ENCODE measurements at regions not wholly inside any gene's neighbourhood (a gene's known extent, or its start where the extent isn't known, plus 50 kb on each side); places are given as distances from the start of the nearest gene placed in this dataset.

DNA sequence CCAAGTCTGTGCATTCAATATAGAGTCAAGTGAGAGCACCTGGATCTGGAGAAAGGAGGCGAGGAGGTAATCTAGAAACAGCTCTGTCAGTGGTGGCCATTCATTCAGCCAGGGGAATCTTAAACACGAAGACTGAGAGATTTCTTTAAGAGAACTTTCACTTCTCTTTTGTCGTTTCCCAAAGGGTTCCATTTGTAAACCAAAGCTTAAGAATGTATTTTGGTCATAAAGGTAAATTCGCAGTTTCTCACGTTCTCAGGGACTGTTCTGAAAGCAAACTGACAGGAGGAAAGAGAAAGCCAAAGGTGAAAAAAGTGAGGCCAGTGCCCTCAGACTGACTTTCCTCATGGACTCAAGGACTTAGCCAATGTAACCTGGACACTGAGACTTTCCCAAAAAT lies 513.5 kb downstream of the CMPK2 start:
- TF ChIP-seq YY1 (IDR thresholded peaks at IDR 0.05; ENCODE audit: insufficient read depth, insufficient read length): no peak
- no peak for TF ChIP-seq SUZ12 (IDR thresholded peaks at IDR 0.05; ENCODE audit: extremely low read depth, insufficient read depth, insufficient read length)
- no peak for TF ChIP-seq ZNF274 (IDR thresholded peaks at IDR 0.05; ENCODE audit: low read depth, low read length)

All from NT2/D1 (cell line).